ENCODE measurements at regions not wholly inside any gene's neighbourhood (a gene's known extent, or its start where the extent isn't known, plus 50 kb on each side); places are given as distances from the start of the nearest gene placed in this dataset.

DNA sequence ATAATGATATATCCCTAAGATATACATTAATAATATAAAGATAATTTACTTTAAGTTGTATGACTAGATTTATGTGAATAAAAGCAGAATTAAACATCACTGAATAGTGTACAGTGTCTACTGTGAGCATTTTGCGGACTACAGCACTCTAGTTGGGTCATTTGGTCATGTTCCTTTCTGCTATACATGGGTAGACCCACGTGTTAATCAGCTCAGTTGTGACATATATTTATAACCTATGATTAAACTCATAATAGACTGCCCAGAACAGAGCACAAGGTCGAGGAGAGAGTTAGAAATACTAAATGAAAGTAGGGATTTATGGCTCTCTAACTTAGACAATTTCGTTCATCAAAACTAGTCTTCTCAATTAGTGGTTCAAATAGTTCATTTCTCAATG is 852.7 kb downstream of the EPHA7 start:
- Histone ChIP-seq H3K9me3 (no peaks in the 10 kb centered on the region), H3K4me1 (no peaks in the 10 kb centered on the region), H3K27ac (no peak overlapping the region), H3K4me3 (no peak overlapping the region), H3K27me3 (no peaks in the 10 kb centered on the region), H3K36me3 (no peaks in the 10 kb centered on the region)
- TF ChIP-seq POLR2A (IDR thresholded peaks at IDR 0.05) = no peak
- TF ChIP-seq, protein P1, sequence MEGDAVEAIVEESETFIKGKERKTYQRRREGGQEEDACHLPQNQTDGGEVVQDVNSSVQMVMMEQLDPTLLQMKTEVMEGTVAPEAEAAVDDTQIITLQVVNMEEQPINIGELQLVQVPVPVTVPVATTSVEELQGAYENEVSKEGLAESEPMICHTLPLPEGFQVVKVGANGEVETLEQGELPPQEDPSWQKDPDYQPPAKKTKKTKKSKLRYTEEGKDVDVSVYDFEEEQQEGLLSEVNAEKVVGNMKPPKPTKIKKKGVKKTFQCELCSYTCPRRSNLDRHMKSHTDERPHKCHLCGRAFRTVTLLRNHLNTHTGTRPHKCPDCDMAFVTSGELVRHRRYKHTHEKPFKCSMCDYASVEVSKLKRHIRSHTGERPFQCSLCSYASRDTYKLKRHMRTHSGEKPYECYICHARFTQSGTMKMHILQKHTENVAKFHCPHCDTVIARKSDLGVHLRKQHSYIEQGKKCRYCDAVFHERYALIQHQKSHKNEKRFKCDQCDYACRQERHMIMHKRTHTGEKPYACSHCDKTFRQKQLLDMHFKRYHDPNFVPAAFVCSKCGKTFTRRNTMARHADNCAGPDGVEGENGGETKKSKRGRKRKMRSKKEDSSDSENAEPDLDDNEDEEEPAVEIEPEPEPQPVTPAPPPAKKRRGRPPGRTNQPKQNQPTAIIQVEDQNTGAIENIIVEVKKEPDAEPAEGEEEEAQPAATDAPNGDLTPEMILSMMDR (IDR thresholded peaks at IDR 0.05) = no peak
- TF ChIP-seq POLR2AphosphoS5 (IDR thresholded peaks at IDR 0.05; ENCODE audit: insufficient read depth in 1 of 2, low read depth in 1 of 2) = no peak
- no peak for DNase-seq (ENCODE audit: extremely low spot score in 2 of 2)
- intact Hi-C loops (cut with DNase I) = no loop called here

DNA sequence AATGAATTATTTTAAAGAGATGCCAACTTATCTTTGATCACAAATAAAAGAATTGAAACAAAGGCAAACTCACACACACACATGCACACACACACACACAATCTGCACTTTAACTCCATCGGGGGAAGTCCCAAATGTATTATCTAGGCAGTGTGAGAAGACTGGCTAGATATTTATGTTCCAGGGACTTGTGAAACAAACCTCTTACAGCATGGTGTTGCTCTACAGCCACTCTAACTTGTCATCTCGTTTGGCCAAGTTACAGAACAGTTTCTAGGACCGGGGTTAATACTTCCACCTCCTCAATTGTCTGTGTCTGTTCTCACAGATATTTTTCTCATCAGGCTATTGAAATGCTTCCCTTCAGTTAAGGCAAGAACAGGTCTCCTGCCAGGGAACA is 855.0 kb downstream of the EPHA7 start:
- intact Hi-C loops (cut with DNase I) = no loop called here
- no peaks in the 10 kb centered on the region for H3K27me3 ChIP-seq
- no peak overlapping the region for H3K27ac ChIP-seq
- no peak overlapping the region for H3K4me3 ChIP-seq
- TF ChIP-seq POLR2AphosphoS5 (IDR thresholded peaks at IDR 0.05; ENCODE audit: insufficient read depth in 1 of 2, low read depth in 1 of 2) (no peak), POLR2A (IDR thresholded peaks at IDR 0.05) (no peak)
- H3K9me3 ChIP-seq = no peaks in the 10 kb centered on the region
- H3K36me3 ChIP-seq = no peaks in the 10 kb centered on the region
- DNase-seq (ENCODE audit: extremely low spot score in 2 of 2) = no peak
- H3K4me1 ChIP-seq = no peaks in the 10 kb centered on the region

DNA sequence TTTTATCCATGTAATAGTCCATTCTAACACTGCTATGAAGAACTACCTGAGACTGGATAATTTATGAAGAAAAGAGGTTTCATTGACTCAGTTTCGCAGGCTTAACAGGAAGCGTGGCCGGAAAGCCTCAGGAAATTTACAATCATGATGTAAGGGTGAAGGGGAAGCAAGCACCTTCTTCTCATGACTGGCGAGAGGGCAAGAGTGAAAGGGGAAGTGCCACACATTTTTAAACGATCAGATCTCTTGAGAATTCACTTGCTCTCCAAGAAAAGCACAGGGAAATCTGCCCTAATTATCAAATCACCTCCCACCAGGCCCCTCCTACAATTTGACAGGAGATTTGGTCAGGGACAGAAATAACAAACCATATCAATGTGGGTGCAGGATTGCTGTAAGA is 859.7 kb downstream of the EPHA7 start:
- intact Hi-C loops (cut with DNase I) = no loop called here
- no peaks in the 10 kb centered on the region for H3K27me3 ChIP-seq

DNA sequence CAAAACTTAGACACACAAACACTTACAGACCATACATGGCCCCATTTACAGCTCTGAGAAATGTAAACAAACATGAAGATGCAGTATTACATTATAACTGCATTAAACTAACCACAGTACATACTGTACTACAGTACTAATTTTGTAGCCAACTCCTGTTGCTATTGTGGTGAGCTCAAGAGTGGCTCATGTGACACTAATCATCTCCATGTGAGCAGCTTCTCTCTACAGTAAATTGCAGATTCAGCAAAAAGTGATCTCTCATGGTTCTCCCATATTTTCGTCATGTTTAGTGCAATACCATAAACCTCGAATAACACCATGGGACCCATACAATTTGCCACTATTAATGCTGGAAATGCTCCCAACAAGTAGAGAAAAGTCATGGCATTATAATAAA is 860.4 kb downstream of the EPHA7 start:
- H3K4me1 ChIP-seq = no peaks in the 10 kb centered on the region
- no peak overlapping the region for H3K4me3 ChIP-seq
- no peak overlapping the region for H3K27ac ChIP-seq
- TF ChIP-seq, protein P1 (IDR thresholded peaks at IDR 0.05) = no peak
- TF ChIP-seq POLR2AphosphoS5 (IDR thresholded peaks at IDR 0.05; ENCODE audit: insufficient read depth in 1 of 2, low read depth in 1 of 2) (no peak), POLR2A (IDR thresholded peaks at IDR 0.05) (no peak)
- no peaks in the 10 kb centered on the region for H3K36me3 ChIP-seq
- no peak for DNase-seq (ENCODE audit: extremely low spot score in 2 of 2)
- no peaks in the 10 kb centered on the region for H3K9me3 ChIP-seq
- no peaks in the 10 kb centered on the region for H3K27me3 ChIP-seq
- intact Hi-C loops (cut with DNase I) = no loop called here

More for the DNA sequence above, 859.7 kb downstream of the EPHA7 start:
- no peaks in the 10 kb centered on the region for H3K36me3 ChIP-seq
- DNase-seq (ENCODE audit: extremely low spot score in 2 of 2) = no peak
- H3K9me3 ChIP-seq = no peaks in the 10 kb centered on the region
- no peaks in the 10 kb centered on the region for H3K4me1 ChIP-seq
- TF ChIP-seq, protein P1 (IDR thresholded peaks at IDR 0.05) = no peak
- TF ChIP-seq POLR2A (IDR thresholded peaks at IDR 0.05) = no peak
- no peak for TF ChIP-seq POLR2AphosphoS5 (IDR thresholded peaks at IDR 0.05; ENCODE audit: insufficient read depth in 1 of 2, low read depth in 1 of 2)
- H3K4me3 ChIP-seq = no peak overlapping the region
- no peak overlapping the region for H3K27ac ChIP-seq

DNA sequence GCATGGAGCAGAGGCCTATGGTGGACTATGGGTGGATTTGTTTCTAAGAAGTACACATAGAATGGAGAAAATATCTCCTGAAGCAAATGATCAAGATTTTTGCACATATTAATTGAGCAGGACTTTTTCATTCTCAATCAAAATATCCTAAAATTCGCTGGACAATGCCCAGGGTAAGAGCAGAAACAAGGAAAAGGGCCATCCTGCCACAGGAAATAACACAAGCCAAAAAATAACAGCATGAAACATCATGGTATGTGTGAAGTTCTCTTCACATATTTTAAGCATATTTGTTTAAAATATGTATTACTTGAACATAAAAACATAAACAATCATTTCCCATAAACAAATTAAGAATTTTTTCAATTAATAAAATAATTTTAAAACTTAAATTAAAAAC is 868.9 kb downstream of the EPHA7 start:
- no peak for DNase-seq (ENCODE audit: extremely low spot score in 2 of 2)
- Histone ChIP-seq H3K4me1 (no peaks in the 10 kb centered on the region), H3K27ac (no peak overlapping the region), H3K36me3 (no peaks in the 10 kb centered on the region), H3K9me3 (no peaks in the 10 kb centered on the region), H3K4me3 (no peak overlapping the region), H3K27me3 (no peaks in the 10 kb centered on the region)
- no peak for TF ChIP-seq POLR2A (IDR thresholded peaks at IDR 0.05)
- intact Hi-C loops (cut with DNase I) = no loop called here

DNA sequence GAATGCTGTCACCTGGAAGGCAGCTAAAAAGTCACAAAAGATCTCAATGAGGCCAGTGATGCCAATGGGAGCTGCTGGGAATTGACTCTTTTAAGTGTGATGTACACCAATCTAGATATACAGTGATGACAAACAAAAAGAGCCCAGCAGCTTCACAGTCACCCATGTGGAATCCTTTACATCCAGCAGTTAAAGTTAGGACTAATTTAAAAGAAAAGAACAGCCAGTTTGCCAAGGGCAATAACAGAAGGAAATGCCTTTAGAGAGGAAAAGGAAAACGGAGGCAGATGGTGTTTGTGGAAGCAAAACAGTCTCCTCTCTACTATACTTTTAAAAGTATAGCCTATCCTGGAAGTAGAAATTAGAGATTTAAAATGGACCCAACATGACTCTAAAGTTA is 873.5 kb downstream of the EPHA7 start:
- Histone ChIP-seq H3K4me3 (no peak overlapping the region), H3K4me1 (no peaks in the 10 kb centered on the region), H3K27ac (no peak overlapping the region), H3K27me3 (no peaks in the 10 kb centered on the region), H3K9me3 (no peaks in the 10 kb centered on the region), H3K36me3 (no peaks in the 10 kb centered on the region)
- TF ChIP-seq, protein P1 (IDR thresholded peaks at IDR 0.05) = no peak
- no peak for TF ChIP-seq POLR2A (IDR thresholded peaks at IDR 0.05)
- no peak for TF ChIP-seq POLR2AphosphoS5 (IDR thresholded peaks at IDR 0.05; ENCODE audit: insufficient read depth in 1 of 2, low read depth in 1 of 2)
- intact Hi-C loops (cut with DNase I) = no loop called here
- DNase-seq (ENCODE audit: extremely low spot score in 2 of 2) = no peak
